ENCODE measurements at regions not wholly inside any gene's neighbourhood (a gene's known extent, or its start where the extent isn't known, plus 50 kb on each side); places are given as distances from the start of the nearest gene placed in this dataset.

DNA sequence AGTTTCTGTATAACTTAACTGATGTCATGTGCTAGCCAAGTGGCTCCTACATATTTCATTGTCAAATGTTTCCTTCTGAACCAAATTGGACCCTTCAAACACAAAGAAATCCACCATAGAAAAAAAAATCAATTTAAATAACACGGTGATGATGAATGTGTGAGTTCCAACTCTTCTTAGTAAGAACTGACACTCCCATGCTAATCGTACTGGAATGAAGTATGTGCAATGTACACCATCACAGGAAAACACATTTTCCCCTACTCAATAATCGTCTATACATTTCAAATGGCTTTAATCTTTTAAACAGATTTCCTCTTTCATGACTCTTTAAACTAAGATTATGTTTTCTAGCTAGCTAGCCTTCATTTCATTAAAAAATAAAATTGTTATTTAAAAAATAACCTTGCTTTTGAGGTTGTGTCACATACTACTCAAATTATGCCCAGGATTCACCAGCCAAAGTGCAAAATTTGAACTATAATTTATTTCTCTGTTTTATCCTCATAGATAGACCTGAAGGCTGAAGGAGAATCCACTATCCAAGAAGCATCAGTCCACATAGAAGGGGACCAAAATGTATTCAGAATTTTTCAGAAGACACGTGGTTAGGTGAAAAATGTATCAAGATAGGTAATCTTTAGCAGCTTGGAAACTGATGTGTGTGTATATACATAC, 131.0 kb upstream of the ITGA1 start:
- H3K27me3 ChIP-seq, result no peaks in the 10 kb centered on the region
- H3K36me3 ChIP-seq, result no peaks in the 10 kb centered on the region
- H3K4me3 ChIP-seq, result no peak overlapping the region
- DNase-seq, result no peak
- H3K27ac ChIP-seq, result no peak overlapping the region
- no peaks in the 10 kb centered on the region for H3K9me3 ChIP-seq
- intact Hi-C loops (cut with DNase I; ENCODE audit: low total_unique reads), result no loop called here
- H3K4me1 ChIP-seq, result no peaks in the 10 kb centered on the region
- TF ChIP-seq CTCF (IDR thresholded peaks at IDR 0.05) (no peak), POLR2A (IDR thresholded peaks at IDR 0.05) (no peak)

- no peak overlapping the region for H3K4me3 ChIP-seq
- H3K27me3 ChIP-seq, result no peaks in the 10 kb centered on the region
- no peak for DNase-seq
- no peak overlapping the region for H3K27ac ChIP-seq
- TF ChIP-seq POLR2A (IDR thresholded peaks at IDR 0.05), result no peak
- TF ChIP-seq CTCF (IDR thresholded peaks at IDR 0.05), result peak; percentile 47 to 63 (median 52)
- H3K9me3 ChIP-seq, result no peaks in the 10 kb centered on the region
- intact Hi-C loops (cut with DNase I; ENCODE audit: low total_unique reads), result no loop called here
- H3K36me3 ChIP-seq, result no peaks in the 10 kb centered on the region
- no peaks in the 10 kb centered on the region for H3K4me1 ChIP-seq
Measured at GRCh38 chr5:52657247-52657645, 130.5 kb upstream of the ITGA1 start.

GRCh38 chr5:52658246-52658645, 129.5 kb upstream of the ITGA1 start:
- Histone ChIP-seq H3K4me3 (no peak overlapping the region), H3K9me3 (no peaks in the 10 kb centered on the region), H3K27ac (no peak overlapping the region), H3K27me3 (no peaks in the 10 kb centered on the region), H3K36me3 (no peaks in the 10 kb centered on the region), H3K4me1 (no peaks in the 10 kb centered on the region)
- TF ChIP-seq POLR2A (IDR thresholded peaks at IDR 0.05) (no peak), CTCF (IDR thresholded peaks at IDR 0.05) (no peak)
- DNase-seq, result no peak
- intact Hi-C loops (cut with DNase I; ENCODE audit: low total_unique reads), result no loop called here

- no peak for TF ChIP-seq POLR2A (IDR thresholded peaks at IDR 0.05)
- H3K27me3 ChIP-seq, result no peaks in the 10 kb centered on the region
- intact Hi-C loops (cut with DNase I; ENCODE audit: low total_unique reads), result no loop called here
Measured at GRCh38 chr5:52660621-52661020, 127.1 kb upstream of the ITGA1 start.

DNA sequence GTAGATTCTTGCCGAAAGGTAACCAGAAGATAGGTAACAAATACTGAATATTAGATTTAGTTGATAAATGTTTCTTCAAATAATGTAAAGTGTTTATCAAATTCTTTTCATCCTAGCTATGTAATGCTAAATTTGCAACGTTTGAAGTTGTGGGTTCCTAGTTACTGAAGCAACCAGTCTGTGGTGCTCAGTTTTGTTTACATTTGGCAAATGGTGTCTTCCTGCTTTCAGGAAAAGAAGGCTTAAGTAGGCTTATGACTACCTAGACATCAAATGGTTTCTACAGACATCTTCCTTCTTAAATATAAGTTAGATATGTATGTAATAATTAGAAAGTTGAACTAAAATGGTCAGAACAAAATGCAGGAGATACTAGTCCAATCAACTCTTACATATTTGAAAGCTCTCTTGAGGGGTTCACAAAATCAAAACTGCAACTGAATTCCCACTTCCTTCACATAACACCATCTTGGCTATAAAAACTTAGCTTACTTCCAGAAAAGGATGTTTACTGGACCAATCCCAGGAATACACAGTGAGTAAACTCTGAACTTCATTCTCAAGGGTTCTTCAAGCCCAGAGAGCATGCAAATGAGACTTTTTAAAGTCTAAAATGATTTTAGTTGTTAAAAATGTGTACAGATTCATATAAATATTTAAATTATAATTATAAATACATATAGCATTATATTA, 125.7 kb upstream of the ITGA1 start:
- intact Hi-C loops (cut with DNase I; ENCODE audit: low total_unique reads), result no loop called here
- Histone ChIP-seq H3K4me1 (no peaks in the 10 kb centered on the region), H3K36me3 (no peaks in the 10 kb centered on the region), H3K27ac (no peak overlapping the region), H3K27me3 (no peaks in the 10 kb centered on the region), H3K4me3 (no peak overlapping the region), H3K9me3 (no peaks in the 10 kb centered on the region)
- no peak for DNase-seq
- TF ChIP-seq POLR2A (IDR thresholded peaks at IDR 0.05), result no peak

More at GRCh38 chr5:52660621-52661020, 127.1 kb upstream of the ITGA1 start:
- H3K4me3 ChIP-seq, result no peak overlapping the region
- H3K9me3 ChIP-seq, result no peaks in the 10 kb centered on the region
- H3K36me3 ChIP-seq, result no peaks in the 10 kb centered on the region
- no peaks in the 10 kb centered on the region for H3K4me1 ChIP-seq
- no peak overlapping the region for H3K27ac ChIP-seq
- no peak for DNase-seq

GRCh38 chr5:52665559-52665958, 122.2 kb upstream of the ITGA1 start:
- TF ChIP-seq CTCF (IDR thresholded peaks at IDR 0.05) (no peak), POLR2A (IDR thresholded peaks at IDR 0.05) (no peak)
- peak overlapping the region; percentile 36 to 69 for H3K27ac ChIP-seq
- intact Hi-C loops (cut with DNase I; ENCODE audit: low total_unique reads), result no loop called here

More at GRCh38 chr5:52665559-52665958, 122.2 kb upstream of the ITGA1 start:
- Histone ChIP-seq H3K36me3 (no peaks in the 10 kb centered on the region), H3K9me3 (no peaks in the 10 kb centered on the region), H3K4me1 (no peaks in the 10 kb centered on the region), H3K27me3 (no peaks in the 10 kb centered on the region), H3K4me3 (no peak overlapping the region)
- DNase-seq, result peak; percentile 21 to 22

Measured in uterus (tissue), 3 donors.